ENCODE measurements at regions not wholly inside any gene's neighbourhood (a gene's known extent, or its start where the extent isn't known, plus 50 kb on each side); places are given as distances from the start of the nearest gene placed in this dataset.

DNA sequence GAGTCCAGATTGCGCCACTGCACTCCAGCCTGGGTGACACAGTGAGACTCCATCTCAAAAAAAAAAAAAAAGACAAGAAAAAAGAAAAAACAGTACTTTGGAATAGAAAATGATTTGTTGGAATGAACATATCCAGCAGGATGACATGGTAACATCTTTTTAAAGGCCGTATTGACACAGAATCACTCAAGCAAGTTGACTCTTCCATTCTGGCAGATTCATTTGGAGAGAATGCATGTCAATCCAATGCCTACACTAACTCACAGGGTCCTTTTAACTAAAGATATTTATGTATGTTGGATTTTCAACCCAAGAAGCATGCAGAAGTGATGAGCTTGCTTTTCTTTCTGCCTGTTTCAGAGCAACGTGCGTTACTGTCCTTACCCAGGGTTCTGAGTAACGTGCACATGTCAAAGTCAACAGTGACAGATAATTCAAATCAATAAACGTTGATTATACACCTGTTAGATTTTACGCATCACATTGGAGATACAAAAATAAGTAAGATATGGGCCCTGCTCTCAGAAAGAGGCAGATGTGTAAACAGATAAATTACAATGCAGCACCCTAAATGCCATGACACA lies 77.1 kb upstream of the FNDC3B start:
- Histone ChIP-seq H3K4ac (replicated peaks; ENCODE audit: insufficient read length, low read depth, low read length) (no peak overlapping the region), H2BK15ac (ENCODE audit: low read length) (no peak overlapping the region), H3K27me3 (replicated peaks in 1 of 4; ENCODE audit: control insufficient read depth in 3 of 4, extremely low read depth in 1 of 4, insufficient read depth in 3 of 4, low read length in 3 of 4) (no peaks in the 10 kb centered on the region), H2AK5ac (ENCODE audit: low read depth, low read length) (no peak overlapping the region), H2BK20ac (ENCODE audit: low read length) (no peak overlapping the region), H4K8ac (ENCODE audit: extremely low read depth, insufficient read depth, low read length) (no peak overlapping the region), H4K91ac (replicated peaks; ENCODE audit: insufficient read length, low read length) (no peak overlapping the region), H2AFZ (ENCODE audit: low read length) (no peak overlapping the region), H3K23ac (ENCODE audit: insufficient read length) (no peak overlapping the region), H4K5ac (ENCODE audit: insufficient read length, low read depth, low read length) (no peak overlapping the region), H3K9ac (replicated peaks in 1 of 4; ENCODE audit: extremely low read depth in 1 of 4, low read depth in 3 of 4, low read length in 3 of 4) (no peak overlapping the region), H3K36me3 (ENCODE audit: control insufficient read depth in 2 of 4, insufficient read depth in 4 of 4, low read length in 3 of 4) (no peaks in the 10 kb centered on the region), H2BK12ac (ENCODE audit: low read depth, low read length) (no peak overlapping the region), H3K9me3 (ENCODE audit: insufficient read depth in 2 of 2, low read depth in 1 of 2, low read length in 1 of 2) (no peaks in the 10 kb centered on the region), H3K79me1 (ENCODE audit: low read depth, low read length) (no peaks in the 10 kb centered on the region), H3K18ac (ENCODE audit: extremely low read depth, low read length) (no peak overlapping the region), H3K4me2 (ENCODE audit: insufficient read depth in 1 of 2, low read depth in 2 of 2, low read length in 2 of 2) (no peak overlapping the region), H4K20me1 (replicated peaks in 1 of 2; ENCODE audit: control insufficient read depth in 1 of 2, insufficient read depth in 2 of 2, low read length in 2 of 2) (no peaks in the 10 kb centered on the region), H3K4me1 (replicated peaks in 1 of 4; ENCODE audit: control insufficient read depth in 3 of 4, insufficient read depth in 4 of 4, low read length in 3 of 4) (peaks cover 1 to 4% (median 3%) of the 10 kb centered on the region in 4 experiments; a peak in 4 of 7 replicates), H3K27ac (ENCODE audit: low read depth, low read length) (no peak overlapping the region), H3K56ac (replicated peaks; ENCODE audit: insufficient read length, low read depth, low read length) (no peak overlapping the region), H3K23me2 (ENCODE audit: low read depth, low read length) (no peaks in the 10 kb centered on the region), H3K4me3 (ENCODE audit: extremely low read depth in 1 of 4, insufficient read depth in 2 of 4, low read depth in 3 of 4, low read length in 4 of 4) (no peak overlapping the region), H3K14ac (ENCODE audit: insufficient read length) (no peak overlapping the region), H2BK120ac (replicated peaks; ENCODE audit: low read depth, low read length) (no peak overlapping the region), H3K79me2 (ENCODE audit: control insufficient read depth in 1 of 2, insufficient read depth in 2 of 2, low read length in 2 of 2) (no peaks in the 10 kb centered on the region), H2BK5ac (ENCODE audit: low read depth, low read length) (no peak overlapping the region)
- FAIRE-seq: no peak
- ChIA-PET POLR2A (ENCODE audit: partially characterized antibody) (no interaction called here), CTCF (ENCODE audit: partially characterized antibody) (interaction anchor here (0.6 kb wide), 1 partner anchor 389 kb away, joined by 3 read pairs; no protein-coding TSS in a partner anchor)
- TF ChIP-seq TBP (IDR thresholded peaks at IDR 0.05; ENCODE audit: low read depth, low read length): no peak
- TF ChIP-seq JUND (IDR thresholded peaks at IDR 0.05; ENCODE audit: low read length): no peak
- TF ChIP-seq KDM5A (IDR thresholded peaks at IDR 0.05; ENCODE audit: low read length): no peak
- TF ChIP-seq CTBP2 (IDR thresholded peaks at IDR 0.05; ENCODE audit: borderline replicate concordance, insufficient read depth, insufficient read length, low read length): no peak
- no peak for TF ChIP-seq HDAC2 (IDR thresholded peaks at IDR 0.05; ENCODE audit: borderline replicate concordance in 1 of 2, low read depth in 2 of 2, low read length in 2 of 2)
- no peak for TF ChIP-seq RXRA (IDR thresholded peaks at IDR 0.05; ENCODE audit: insufficient read depth, low read depth, low read length)
- no peak for TF ChIP-seq CEBPB (IDR thresholded peaks at IDR 0.05; ENCODE audit: low read depth, low read length)
- TF ChIP-seq CHD1 (IDR thresholded peaks at IDR 0.05; ENCODE audit: low read depth, low read length): no peak
- TF ChIP-seq EZH2 (IDR thresholded peaks at IDR 0.05; ENCODE audit: low read depth, low read length, severe bottlenecking): no peak
- TF ChIP-seq MAFK (IDR thresholded peaks at IDR 0.05; ENCODE audit: low read depth, low read length): no peak
- no peak for TF ChIP-seq E2F6 (IDR thresholded peaks at IDR 0.05)
- DNase-seq (ENCODE audit: low read depth in 1 of 2, low spot score in 2 of 2): no peak
- WGBS, 2 experiments (ENCODE audit: extremely low coverage in 1 of 2, insufficient coverage in 1 of 2, insufficient read length in 1 of 2, insufficient replicate concordance in 2 of 2, low coverage in 1 of 2, low lambda C conversion rate in 2 of 2, missing lambda C conversion rate in 1 of 2): 92% methylated on average over 7 of the region's 7 CpGs; no CpG with 5 or more reads in 1 of the 2 experiments

Data from H1 (cell line).